NB4 (cell line): ENCODE measurements at regions not wholly inside any gene's neighbourhood (a gene's known extent, or its start where the extent isn't known, plus 50 kb on each side); places are given as distances from the start of the nearest gene placed in this dataset.

Experiments used
- DNase-seq: peaks from one replicate; pipeline ENCODE4 v3.0.0; 2010; ENCODE audit warnings: low read depth
- H3K4me3 ChIP-seq: one replicate; pipeline ENCODE4 v1.5.1; 2011; ENCODE audit warnings: mild to moderate bottlenecking, low read depth, low read length, moderate library complexity
- CTCF ChIP-seq: IDR thresholded peaks from one replicate; pipeline ENCODE4 v1.5.1; 2012; ENCODE audit warnings: low read depth, low read length
- MAX ChIP-seq: IDR thresholded peaks from 2 replicates; pipeline ENCODE4 v1.6.1; 2011; ENCODE audit warnings: low read depth, low read length
- MYC ChIP-seq: IDR thresholded peaks from 2 replicates; pipeline ENCODE4 v1.6.1; 2011; ENCODE audit warnings: low read depth, low read length
- POLR2A ChIP-seq: IDR thresholded peaks from 2 replicates; pipeline ENCODE4 v1.6.1; 2011; ENCODE audit warnings: mild to moderate bottlenecking; ENCODE audit not compliant: insufficient read length; ENCODE audit errors: extremely low read depth

- no peak for TF ChIP-seq POLR2A
- no peak for TF ChIP-seq MYC
- TF ChIP-seq CTCF: no peak
- TF ChIP-seq MAX: no peak
- peak; percentile 97 for DNase-seq
- peak overlapping the region; percentile 17 for H3K4me3 ChIP-seq
Measured at GRCh38 chr2:175535631-175536030, 354.1 kb upstream of the ATP5MC3 start.

GRCh38 chr2:175525975-175526374 lies 344.5 kb upstream of the ATP5MC3 start:
- no peak overlapping the region for H3K4me3 ChIP-seq
- no peak for DNase-seq

GRCh38 chr2:175523001-175523400 lies 341.5 kb upstream of the ATP5MC3 start:
- no peak overlapping the region for H3K4me3 ChIP-seq
- TF ChIP-seq MAX: no peak
- no peak for TF ChIP-seq CTCF
- no peak for TF ChIP-seq POLR2A
- TF ChIP-seq MYC: no peak
- no peak for DNase-seq

More at GRCh38 chr2:175525975-175526374, 344.5 kb upstream of the ATP5MC3 start:
- no peak for TF ChIP-seq POLR2A
- no peak for TF ChIP-seq CTCF
- TF ChIP-seq MYC: no peak
- TF ChIP-seq MAX: no peak

GRCh38 chr2:175518206-175518605 lies 336.7 kb upstream of the ATP5MC3 start:
- DNase-seq: no peak
- no peak for TF ChIP-seq MAX
- H3K4me3 ChIP-seq: no peak overlapping the region

GRCh38 chr2:175516555-175516954 lies 335.0 kb upstream of the ATP5MC3 start:
- no peak overlapping the region for H3K4me3 ChIP-seq
- no peak for DNase-seq
- TF ChIP-seq POLR2A (no peak), MYC (no peak), MAX (no peak), CTCF (no peak)

- TF ChIP-seq CTCF (no peak), MAX (no peak), POLR2A (no peak), MYC (no peak)
- no peak overlapping the region for H3K4me3 ChIP-seq
- DNase-seq: no peak
Measured at GRCh38 chr2:175500255-175500654, 318.7 kb upstream of the ATP5MC3 start.
